ENCODE measurements at regions not wholly inside any gene's neighbourhood (a gene's known extent, or its start where the extent isn't known, plus 50 kb on each side); places are given as distances from the start of the nearest gene placed in this dataset.
"Not testable (repeated sequence)": the region's sequence is repeated elsewhere in the genome, so short reads cannot be mapped to it uniquely, and the experiment has no call there.

GRCh38 chrX:150051096-150051495 lies 112.8 kb upstream of the EOLA2 start:
- no peak for DNase-seq (ENCODE audit: low read depth in 3 of 3, low spot score in 2 of 3)

GRCh38 chrX:150052226-150052625 lies 113.9 kb upstream of the EOLA2 start:
- DNase-seq (ENCODE audit: low read depth in 3 of 3, low spot score in 2 of 3): no peak

GRCh38 chrX:150058728-150059127 lies 120.4 kb upstream of the EOLA2 start:
- DNase-seq (ENCODE audit: low read depth in 3 of 3, low spot score in 2 of 3): no peak

GRCh38 chrX:150060406-150060805 lies 122.1 kb upstream of the EOLA2 start:
- no peak for DNase-seq (ENCODE audit: low read depth in 3 of 3, low spot score in 2 of 3)

GRCh38 chrX:150062292-150063137 lies 124.2 kb upstream of the EOLA2 start:
- no peak for DNase-seq (ENCODE audit: low read depth in 3 of 3, low spot score in 2 of 3)

- DNase-seq (ENCODE audit: low read depth in 3 of 3, low spot score in 2 of 3): no peak
Observed at GRCh38 chrX:150063138-150063518, 124.8 kb upstream of the EOLA2 start.

- DNase-seq (ENCODE audit: low read depth in 3 of 3, low spot score in 2 of 3): no peak
Observed at GRCh38 chrX:150063674-150064073, 125.4 kb upstream of the EOLA2 start.

GRCh38 chrX:150074175-150074574 lies 135.9 kb upstream of the EOLA2 start:
- no peak for DNase-seq (ENCODE audit: low read depth in 3 of 3, low spot score in 2 of 3)

GRCh38 chrX:150080497-150080896 lies 142.2 kb upstream of the EOLA2 start:
- DNase-seq (ENCODE audit: low read depth in 3 of 3, low spot score in 2 of 3): no peak

GRCh38 chrX:150081076-150081475 lies 142.8 kb upstream of the EOLA2 start:
- DNase-seq (ENCODE audit: low read depth in 3 of 3, low spot score in 2 of 3): no peak

- peak in 1 of 3 donors; percentile 0 for DNase-seq (ENCODE audit: low read depth in 3 of 3, low spot score in 2 of 3)
Observed at GRCh38 chrX:150084496-150085229, 146.4 kb upstream of the EOLA2 start.

GRCh38 chrX:150085881-150086280 lies 147.6 kb upstream of the EOLA2 start:
- no peak for DNase-seq (ENCODE audit: low read depth in 3 of 3, low spot score in 2 of 3)

GRCh38 chrX:150086371-150086770 lies 148.1 kb upstream of the EOLA2 start:
- no peak for DNase-seq (ENCODE audit: low read depth in 3 of 3, low spot score in 2 of 3)

GRCh38 chrX:150087612-150088011 lies 149.3 kb upstream of the EOLA2 start:
- no peak for DNase-seq (ENCODE audit: low read depth in 3 of 3, low spot score in 2 of 3)

GRCh38 chrX:150088042-150088441 lies 149.8 kb upstream of the EOLA2 start:
- DNase-seq (ENCODE audit: low read depth in 3 of 3, low spot score in 2 of 3): no peak

- no peak for DNase-seq (ENCODE audit: low read depth in 3 of 3, low spot score in 2 of 3)
Observed at GRCh38 chrX:150088766-150089518, 150.7 kb upstream of the EOLA2 start.

GRCh38 chrX:150091300-150091699 lies 153.0 kb upstream of the EOLA2 start:
- DNase-seq (ENCODE audit: low read depth in 3 of 3, low spot score in 2 of 3): not testable (repeated sequence)

- DNase-seq (ENCODE audit: low read depth in 3 of 3, low spot score in 2 of 3): no peak
Observed at GRCh38 chrX:150092549-150092948, 154.3 kb upstream of the EOLA2 start.

- no peak for DNase-seq (ENCODE audit: low read depth in 3 of 3, low spot score in 2 of 3)
Observed at GRCh38 chrX:150094375-150094774, 156.1 kb upstream of the EOLA2 start.

GRCh38 chrX:150094996-150095395 lies 156.7 kb upstream of the EOLA2 start:
- DNase-seq (ENCODE audit: low read depth in 3 of 3, low spot score in 2 of 3): no peak

GRCh38 chrX:150099316-150099715 lies 161.0 kb upstream of the EOLA2 start:
- DNase-seq (ENCODE audit: low read depth in 3 of 3, low spot score in 2 of 3): no peak

Measured in right renal cortex interstitium (tissue), 3 donors.